Thoracic aorta (tissue), 2 donors: ENCODE measurements at regions not wholly inside any gene's neighbourhood (a gene's known extent, or its start where the extent isn't known, plus 50 kb on each side); places are given as distances from the start of the nearest gene placed in this dataset.

Experiments
- ATAC-seq: fragments of 150-250 bp; one replicate; pipeline ENCODE4 v1.8.0; 2017; ENCODE audit warnings: low read depth; ENCODE audit not compliant: insufficient number of reproducible peaks, low FRiP score
- DNase-seq: peaks from one replicate; pipeline ENCODE4 v3.0.0-alpha.2; 2020; ENCODE audit warnings: low spot score
- H3K27ac ChIP-seq, 2 donors: fragments of 200-600 bp; sonication (generic); 1 replicate in 1 of 2; 2 replicates in 1 of 2; pipeline ENCODE4 v1.5.1; 2016; ENCODE audit warnings: mild to moderate bottlenecking in 2 of 2, moderate library complexity in 2 of 2
- H3K27me3 ChIP-seq: fragments of 200-600 bp; sonication (generic); replicated peaks from 2 replicates; pipeline ENCODE4 v1.6.0; 2016; ENCODE audit warnings: mild to moderate bottlenecking; ENCODE audit not compliant: insufficient read depth
- H3K36me3 ChIP-seq: fragments of 200-600 bp; sonication (generic); one replicate; pipeline ENCODE4 v1.5.1; 2016
- H3K4me1 ChIP-seq, 2 donors: fragments of 200-600 bp; sonication (generic); 1 replicate in 1 of 2; 2 replicates in 1 of 2; pipeline versions ENCODE4 v1.5.1 to v1.6.0; 2016; ENCODE audit warnings: low read depth in 2 of 2, mild to moderate bottlenecking in 1 of 2; ENCODE audit not compliant: control insufficient read depth in 1 of 2
- H3K4me3 ChIP-seq: fragments of 200-600 bp; sonication (generic); 2 replicates; pipeline ENCODE4 v1.5.1; 2016; ENCODE audit warnings: mild to moderate bottlenecking
- H3K9me3 ChIP-seq: fragments of 200-600 bp; sonication (generic); 2 replicates; pipeline ENCODE4 v1.5.1; 2016
- TF ChIP-seq, protein P1 (sequence below): fragments of 200-600 bp; sonication (generic); IDR thresholded peaks from one replicate; pipeline ENCODE4 v1.5.1; 2019; ENCODE audit warnings: antibody characterized with exemption

DNA sequence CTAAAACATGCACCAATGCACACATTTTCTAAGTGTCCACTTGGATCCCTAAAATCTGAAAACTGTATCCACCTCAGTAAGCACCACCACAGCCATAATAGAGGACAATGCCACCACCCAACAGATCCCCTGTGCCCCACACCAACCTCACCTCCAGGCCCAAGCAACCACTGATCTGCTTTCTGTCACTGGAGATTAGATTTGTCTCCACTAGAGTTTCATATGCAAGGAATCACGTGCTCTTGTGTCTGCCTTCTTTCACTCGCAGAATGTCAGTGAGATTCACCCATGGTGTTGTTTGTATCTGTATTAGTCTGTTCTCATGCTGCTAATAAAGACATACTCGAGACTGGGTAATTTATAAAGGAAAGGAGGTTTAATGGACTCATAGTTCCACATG is 216.1 kb upstream of the WWC1 start:
- TF ChIP-seq, protein P1, sequence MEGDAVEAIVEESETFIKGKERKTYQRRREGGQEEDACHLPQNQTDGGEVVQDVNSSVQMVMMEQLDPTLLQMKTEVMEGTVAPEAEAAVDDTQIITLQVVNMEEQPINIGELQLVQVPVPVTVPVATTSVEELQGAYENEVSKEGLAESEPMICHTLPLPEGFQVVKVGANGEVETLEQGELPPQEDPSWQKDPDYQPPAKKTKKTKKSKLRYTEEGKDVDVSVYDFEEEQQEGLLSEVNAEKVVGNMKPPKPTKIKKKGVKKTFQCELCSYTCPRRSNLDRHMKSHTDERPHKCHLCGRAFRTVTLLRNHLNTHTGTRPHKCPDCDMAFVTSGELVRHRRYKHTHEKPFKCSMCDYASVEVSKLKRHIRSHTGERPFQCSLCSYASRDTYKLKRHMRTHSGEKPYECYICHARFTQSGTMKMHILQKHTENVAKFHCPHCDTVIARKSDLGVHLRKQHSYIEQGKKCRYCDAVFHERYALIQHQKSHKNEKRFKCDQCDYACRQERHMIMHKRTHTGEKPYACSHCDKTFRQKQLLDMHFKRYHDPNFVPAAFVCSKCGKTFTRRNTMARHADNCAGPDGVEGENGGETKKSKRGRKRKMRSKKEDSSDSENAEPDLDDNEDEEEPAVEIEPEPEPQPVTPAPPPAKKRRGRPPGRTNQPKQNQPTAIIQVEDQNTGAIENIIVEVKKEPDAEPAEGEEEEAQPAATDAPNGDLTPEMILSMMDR: no peak
- Histone ChIP-seq H3K9me3 (no peaks in the 10 kb centered on the region), H3K4me3 (no peak overlapping the region), H3K36me3 (no peaks in the 10 kb centered on the region), H3K27me3 (no peaks in the 10 kb centered on the region), H3K4me1 (no peaks in the 10 kb centered on the region), H3K27ac (no peak overlapping the region)
- no peak for ATAC-seq
- no peak for DNase-seq

- ATAC-seq (no peak), DNase-seq (no peak)
- no peaks in the 10 kb centered on the region for H3K9me3 ChIP-seq
- H3K27ac ChIP-seq: no peak overlapping the region
- no peaks in the 10 kb centered on the region for H3K4me1 ChIP-seq
- TF ChIP-seq, protein P1: no peak
- no peak overlapping the region for H3K4me3 ChIP-seq
- no peaks in the 10 kb centered on the region for H3K36me3 ChIP-seq
- no peaks in the 10 kb centered on the region for H3K27me3 ChIP-seq
Observed at GRCh38 chr5:168076561-168076991, 214.9 kb upstream of the WWC1 start.

DNA sequence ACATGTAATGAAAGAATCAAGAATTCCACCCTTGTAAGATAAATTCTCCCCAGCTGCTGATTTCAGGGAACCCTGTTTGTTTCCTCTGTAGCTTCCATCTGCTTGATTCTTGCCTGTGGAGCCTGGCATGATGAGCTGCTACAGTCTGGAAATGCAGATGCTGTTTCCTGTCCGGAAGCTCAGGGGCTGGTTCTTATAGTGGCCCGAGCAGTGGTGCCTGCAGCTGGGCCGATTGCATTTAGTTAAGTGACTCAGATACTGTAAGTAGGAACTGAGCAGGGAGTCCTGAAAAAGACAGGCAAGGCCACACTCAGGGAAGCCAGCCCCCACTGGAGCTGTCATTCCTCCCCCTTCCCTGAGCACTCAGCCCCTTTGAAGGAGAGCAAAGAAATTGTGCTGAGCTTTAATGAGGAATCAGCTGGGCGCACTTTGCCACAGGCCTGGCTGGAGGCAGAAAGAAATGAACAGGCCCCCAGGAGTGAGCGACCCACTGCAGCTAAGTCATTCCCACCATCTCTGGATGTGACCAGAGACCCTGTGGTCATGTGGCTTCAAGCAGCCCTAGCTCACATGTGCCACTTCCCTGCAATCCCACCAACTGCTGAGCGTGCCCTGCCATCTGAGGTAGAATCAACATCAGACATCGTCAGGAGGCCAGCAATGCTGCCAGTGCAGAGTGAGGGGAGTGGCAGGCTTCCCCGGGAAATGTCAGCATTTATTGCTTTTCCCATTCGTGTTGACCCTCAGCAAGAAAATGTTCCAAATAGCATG is 206.0 kb upstream of the WWC1 start:
- no peaks in the 10 kb centered on the region for H3K27me3 ChIP-seq
- no peak for ATAC-seq
- H3K27ac ChIP-seq: no peak overlapping the region
- H3K36me3 ChIP-seq: no peaks in the 10 kb centered on the region
- H3K4me3 ChIP-seq: no peak overlapping the region
- no peaks in the 10 kb centered on the region for H3K9me3 ChIP-seq
- TF ChIP-seq, protein P1: no peak
- no peak for DNase-seq
- H3K4me1 ChIP-seq: peaks cover 4 to 14% of the 10 kb centered on the region in 2 donors

GRCh38 chr5:168086104-168086610 is 205.3 kb upstream of the WWC1 start:
- H3K9me3 ChIP-seq: no peaks in the 10 kb centered on the region
- TF ChIP-seq, protein P1: no peak
- no peaks in the 10 kb centered on the region for H3K36me3 ChIP-seq
- H3K4me1 ChIP-seq: peaks cover 4 to 14% of the 10 kb centered on the region in 2 donors
- no peak for ATAC-seq
- H3K27me3 ChIP-seq: no peaks in the 10 kb centered on the region
- H3K27ac ChIP-seq: no peak overlapping the region
- peak overlapping the region; percentile 52 for H3K4me3 ChIP-seq
- DNase-seq: no peak

DNA sequence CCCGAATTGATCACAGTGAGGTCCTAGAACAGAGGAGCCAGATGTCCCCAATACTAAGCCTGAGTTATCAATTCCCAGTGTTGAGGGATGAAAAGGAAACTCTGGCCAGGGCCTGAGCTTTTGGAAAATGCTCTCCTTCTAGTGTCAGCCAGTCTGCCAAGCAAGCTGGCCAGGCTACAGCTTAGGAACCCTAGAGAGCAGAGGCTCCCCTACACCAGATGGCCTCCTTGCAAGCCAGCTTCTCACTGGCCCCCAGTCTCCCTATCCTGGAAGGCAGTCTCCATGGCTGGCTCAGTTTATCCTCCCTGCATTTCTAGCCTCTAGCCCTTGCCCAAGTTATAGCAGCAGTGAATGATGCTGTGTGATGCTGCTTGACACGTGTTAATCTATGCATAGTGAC is 204.7 kb upstream of the WWC1 start:
- H3K4me3 ChIP-seq: no peak overlapping the region
- ATAC-seq (no peak), DNase-seq (no peak)
- peaks cover 4 to 14% of the 10 kb centered on the region in 2 donors for H3K4me1 ChIP-seq
- no peak overlapping the region for H3K27ac ChIP-seq
- TF ChIP-seq, protein P1: no peak
- H3K9me3 ChIP-seq: no peaks in the 10 kb centered on the region
- no peaks in the 10 kb centered on the region for H3K27me3 ChIP-seq
- H3K36me3 ChIP-seq: no peaks in the 10 kb centered on the region
